HepG2 (cell line): ENCODE measurements at regions not wholly inside any gene's neighbourhood (a gene's known extent, or its start where the extent isn't known, plus 50 kb on each side); places are given as distances from the start of the nearest gene placed in this dataset.
A peak's percentile ranks its signal among the peaks of the same experiment; 100 is the strongest.

Experiments
- ATRX ChIP-seq: sonication (generic); formaldehyde crosslinking; IDR thresholded peaks from 2 replicates; pipeline ENCODE4 v1.4.0; 2020; ENCODE audit warnings: missing genetic modification reagents, borderline replicate concordance
- CREB1 ChIP-seq, 2 experiments: fragments of 450-650 bp in 1 of 2; IDR thresholded peaks; 2 replicates each; pipeline ENCODE4 v1.6.1; 2016 to 2017; ENCODE audit warnings: control low read depth in 1 of 2, mild to moderate bottlenecking in 1 of 2, missing compliant biosample characterization in 1 of 2, missing genetic modification characterization in 1 of 2
- KLF11 ChIP-seq: IDR thresholded peaks from 2 replicates; pipeline ENCODE4 v1.6.1; 2016; ENCODE audit warnings: missing compliant biosample characterization
- MAZ ChIP-seq, 2 experiments: sonication (generic) in 1 of 2; formaldehyde crosslinking in 1 of 2; IDR thresholded peaks; 2 replicates each; pipeline versions ENCODE4 v1.5.0 to v1.6.1; 2012 to 2020; ENCODE audit warnings: low read depth in 2 of 2, mild to moderate bottlenecking in 2 of 2, borderline replicate concordance in 1 of 2, improper control_type of control experiment in 1 of 2, low read length in 1 of 2, missing genetic modification reagents in 1 of 2, moderate library complexity in 1 of 2
- NKX3-1 ChIP-seq: sonication (generic); formaldehyde crosslinking; IDR thresholded peaks from 2 replicates; pipeline ENCODE4 v1.5.0; 2020; ENCODE audit warnings: missing genetic modification reagents
- SALL2 ChIP-seq: sonication (generic); formaldehyde crosslinking; IDR thresholded peaks from 2 replicates; pipeline ENCODE4 v1.8.1; 2023; ENCODE audit warnings: mild to moderate bottlenecking, missing genetic modification reagents, inconsistent platforms
- SMARCC2 ChIP-seq: fragments of 450-650 bp; IDR thresholded peaks from 2 replicates; pipeline ENCODE4 v1.6.1; 2017; ENCODE audit warnings: antibody characterized with exemption, mild to moderate bottlenecking
- SRF ChIP-seq: IDR thresholded peaks from 2 replicates; pipeline ENCODE4 v1.6.1; 2011; ENCODE audit warnings: mild to moderate bottlenecking, low read depth, low read length, moderate library complexity
- TFE3 ChIP-seq: IDR thresholded peaks from 2 replicates; pipeline ENCODE4 v1.6.1; 2016
- ZBTB46 ChIP-seq: sonication (generic); formaldehyde crosslinking; IDR thresholded peaks from 2 replicates; pipeline ENCODE4 v1.4.0; 2020; ENCODE audit warnings: mild to moderate bottlenecking, missing genetic modification reagents, borderline replicate concordance
- ZNF362 ChIP-seq: sonication (generic); formaldehyde crosslinking; IDR thresholded peaks from 2 replicates; pipeline ENCODE4 v1.4.0; 2020; ENCODE audit warnings: missing genetic modification reagents, mild to moderate bottlenecking, borderline replicate concordance
- ZNF709 ChIP-seq: sonication (generic); formaldehyde crosslinking; IDR thresholded peaks from 2 replicates; pipeline ENCODE4 v1.5.0; 2020; ENCODE audit warnings: mild to moderate bottlenecking, missing genetic modification reagents
- ZNF772 ChIP-seq: sonication (generic); formaldehyde crosslinking; IDR thresholded peaks from 2 replicates; pipeline ENCODE4 v1.5.0; 2020; ENCODE audit warnings: mild to moderate bottlenecking, missing genetic modification reagents
- ZNF776 ChIP-seq: sonication (generic); formaldehyde crosslinking; IDR thresholded peaks from 2 replicates; pipeline ENCODE4 v1.4.0; 2020; ENCODE audit warnings: mild to moderate bottlenecking, missing genetic modification reagents
- TF ChIP-seq, protein P1 (sequence below): sonication (generic); formaldehyde crosslinking; IDR thresholded peaks from 2 replicates; pipeline ENCODE4 v1.5.0; 2020; ENCODE audit warnings: mild to moderate bottlenecking, missing genetic modification reagents, borderline replicate concordance

GRCh38 chr1:10936998-10937901 is 75.2 kb upstream of the TARDBP start (continued):
- TF ChIP-seq NKX3-1 (no peak; the same call in 1 of the 2 replicates), TFE3 (CRISPR knock-in tag) (peak; percentile 47), ATRX (CRISPR knock-in tag) (no peak), ZNF709 (CRISPR knock-in tag) (no peak), ZNF776 (CRISPR knock-in tag) (no peak), CREB1 (IDR thresholded peaks at IDR 0.05) (no peak), CREB1 (CRISPR knock-in tag; IDR thresholded peaks at IDR 0.05) (peak; percentile 45; the same call in 1 of the 2 replicates), ZNF772 (peak; percentile 87), MAZ (IDR thresholded peaks at IDR 0.05; ENCODE audit: borderline replicate concordance, low read depth, low read length) (no peak), MAZ (CRISPR knock-in tag; IDR thresholded peaks at IDR 0.05; ENCODE audit: low read depth) (peak; percentile 73; the same call in 1 of the 2 replicates), SMARCC2 (no peak), ZBTB46 (CRISPR knock-in tag) (no peak), SALL2 (CRISPR knock-in tag) (peak; percentile 57; the same call in 1 of the 2 replicates), KLF11 (CRISPR knock-in tag) (no peak), SRF (no peak), ZNF362 (CRISPR knock-in tag) (no peak)
- TF ChIP-seq, protein P1, sequence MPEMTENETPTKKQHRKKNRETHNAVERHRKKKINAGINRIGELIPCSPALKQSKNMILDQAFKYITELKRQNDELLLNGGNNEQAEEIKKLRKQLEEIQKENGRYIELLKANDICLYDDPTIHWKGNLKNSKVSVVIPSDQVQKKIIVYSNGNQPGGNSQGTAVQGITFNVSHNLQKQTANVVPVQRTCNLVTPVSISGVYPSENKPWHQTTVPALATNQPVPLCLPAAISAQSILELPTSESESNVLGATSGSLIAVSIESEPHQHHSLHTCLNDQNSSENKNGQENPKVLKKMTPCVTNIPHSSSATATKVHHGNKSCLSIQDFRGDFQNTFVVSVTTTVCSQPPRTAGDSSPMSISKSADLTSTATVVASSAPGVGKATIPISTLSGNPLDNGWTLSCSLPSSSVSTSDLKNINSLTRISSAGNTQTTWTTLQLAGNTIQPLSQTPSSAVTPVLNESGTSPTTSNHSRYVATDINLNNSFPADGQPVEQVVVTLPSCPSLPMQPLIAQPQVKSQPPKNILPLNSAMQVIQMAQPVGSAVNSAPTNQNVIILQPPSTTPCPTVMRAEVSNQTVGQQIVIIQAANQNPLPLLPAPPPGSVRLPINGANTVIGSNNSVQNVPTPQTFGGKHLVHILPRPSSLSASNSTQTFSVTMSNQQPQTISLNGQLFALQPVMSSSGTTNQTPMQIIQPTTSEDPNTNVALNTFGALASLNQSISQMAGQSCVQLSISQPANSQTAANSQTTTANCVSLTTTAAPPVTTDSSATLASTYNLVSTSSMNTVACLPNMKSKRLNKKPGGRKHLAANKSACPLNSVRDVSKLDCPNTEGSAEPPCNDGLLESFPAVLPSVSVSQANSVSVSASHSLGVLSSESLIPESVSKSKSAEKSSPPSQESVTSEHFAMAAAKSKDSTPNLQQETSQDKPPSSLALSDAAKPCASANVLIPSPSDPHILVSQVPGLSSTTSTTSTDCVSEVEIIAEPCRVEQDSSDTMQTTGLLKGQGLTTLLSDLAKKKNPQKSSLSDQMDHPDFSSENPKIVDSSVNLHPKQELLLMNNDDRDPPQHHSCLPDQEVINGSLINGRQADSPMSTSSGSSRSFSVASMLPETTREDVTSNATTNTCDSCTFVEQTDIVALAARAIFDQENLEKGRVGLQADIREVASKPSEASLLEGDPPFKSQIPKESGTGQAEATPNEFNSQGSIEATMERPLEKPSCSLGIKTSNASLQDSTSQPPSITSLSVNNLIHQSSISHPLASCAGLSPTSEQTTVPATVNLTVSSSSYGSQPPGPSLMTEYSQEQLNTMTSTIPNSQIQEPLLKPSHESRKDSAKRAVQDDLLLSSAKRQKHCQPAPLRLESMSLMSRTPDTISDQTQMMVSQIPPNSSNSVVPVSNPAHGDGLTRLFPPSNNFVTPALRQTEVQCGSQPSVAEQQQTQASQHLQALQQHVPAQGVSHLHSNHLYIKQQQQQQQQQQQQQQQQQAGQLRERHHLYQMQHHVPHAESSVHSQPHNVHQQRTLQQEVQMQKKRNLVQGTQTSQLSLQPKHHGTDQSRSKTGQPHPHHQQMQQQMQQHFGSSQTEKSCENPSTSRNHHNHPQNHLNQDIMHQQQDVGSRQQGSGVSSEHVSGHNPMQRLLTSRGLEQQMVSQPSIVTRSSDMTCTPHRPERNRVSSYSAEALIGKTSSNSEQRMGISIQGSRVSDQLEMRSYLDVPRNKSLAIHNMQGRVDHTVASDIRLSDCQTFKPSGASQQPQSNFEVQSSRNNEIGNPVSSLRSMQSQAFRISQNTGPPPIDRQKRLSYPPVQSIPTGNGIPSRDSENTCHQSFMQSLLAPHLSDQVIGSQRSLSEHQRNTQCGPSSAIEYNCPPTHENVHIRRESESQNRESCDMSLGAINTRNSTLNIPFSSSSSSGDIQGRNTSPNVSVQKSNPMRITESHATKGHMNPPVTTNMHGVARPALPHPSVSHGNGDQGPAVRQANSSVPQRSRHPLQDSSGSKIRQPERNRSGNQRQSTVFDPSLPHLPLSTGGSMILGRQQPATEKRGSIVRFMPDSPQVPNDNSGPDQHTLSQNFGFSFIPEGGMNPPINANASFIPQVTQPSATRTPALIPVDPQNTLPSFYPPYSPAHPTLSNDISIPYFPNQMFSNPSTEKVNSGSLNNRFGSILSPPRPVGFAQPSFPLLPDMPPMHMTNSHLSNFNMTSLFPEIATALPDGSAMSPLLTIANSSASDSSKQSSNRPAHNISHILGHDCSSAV (CRISPR knock-in tag): no peak
